Pancreas (tissue), 10 donors: ENCODE measurements at regions not wholly inside any gene's neighbourhood (a gene's known extent, or its start where the extent isn't known, plus 50 kb on each side); places are given as distances from the start of the nearest gene placed in this dataset.

Experiments used
- ATAC-seq, 4 donors: fragments of 200-7000 bp; cut with Tn5 transposase; one replicate each; pipeline versions ENCODE4 v1.8.0 to v1.9.1; 2020; ENCODE audit warnings: mild to moderate bottlenecking in 4 of 4, moderate library complexity in 4 of 4
- DNase-seq, 6 donors: peaks; one replicate each; pipeline ENCODE4 v3.0.0-alpha.2; 2020
- FAIRE-seq: peaks from 2 replicates; lab custom pipeline; 2012; peaks lifted over from hg19 to GRCh38; lab: Jason Lieb, UNC
- H3K27ac ChIP-seq, 4 donors: fragments of 200-600 bp; sonication (generic); 1 replicate in 3 of 4; 2 replicates in 1 of 4; pipeline versions ENCODE4 v1.5.0 to v1.8.0; 2020
- H3K27me3 ChIP-seq, 4 donors: fragments of 200-600 bp; one replicate each; pipeline ENCODE4 v1.8.0; 2021
- H3K36me3 ChIP-seq, 3 donors: fragments of 200-600 bp; sonication (generic) in 1 of 3; one replicate each; pipeline versions ENCODE4 v1.5.0 to v1.8.0; 2020 to 2021
- H3K4me1 ChIP-seq, 3 donors: fragments of 200-600 bp; one replicate each; pipeline ENCODE4 v1.8.0; 2021
- H3K4me3 ChIP-seq, 4 donors: fragments of 200-600 bp; sonication (generic) in 2 of 4; one replicate each; pipeline versions ENCODE4 v1.5.0 to v1.8.0; 2020 to 2021
- H3K9me3 ChIP-seq, 4 donors: fragments of 200-600 bp; one replicate each; pipeline ENCODE4 v1.8.0; 2021
- WGBS, 2 donors: extraction: QIAGEN DNeasy Blood & Tissue Kit; methylation state at CpG; one replicate each; pipeline ENCODE4 v1.1.7; 2013; 5-methylcytosine and 5-hydroxymethylcytosine counted together
- intact Hi-C, 3 donors: fragments of 100-400 bp; cut with DNase I; formaldehyde crosslinking; loops; one replicate each; pipeline versions ENCODE4 v1.11.1 to v1.14.2; 2022
- TF ChIP-seq, protein P1 (sequence below), 4 donors: fragments of 200-600 bp; sonication (generic) in 3 of 4; IDR thresholded peaks; one replicate each; pipeline versions ENCODE4 v1.5.0 to v1.8.0; 2021; ENCODE audit warnings: antibody characterized with exemption in 4 of 4
- donor health status: healthy with polysubstance abuse.
- donor health status: DM: no; HTN: no; CAD: no; lungs with moderate emphysema.
- donor health status: DM: no; HTN: no; CAD: no.
- donor health status: control.
- donor health status: control.
- donor health status: Bipolar disorder and iron deficiency.
- donor health status: DM: yes; HTN: yes; CAD: no.
- donor health status: DM: no; HTN: no; CAD: no.
- donor health status: DM: no; HTN: no; CAD: no.
- donor health status: DM: yes; HTN: yes; CAD: no.

DNA sequence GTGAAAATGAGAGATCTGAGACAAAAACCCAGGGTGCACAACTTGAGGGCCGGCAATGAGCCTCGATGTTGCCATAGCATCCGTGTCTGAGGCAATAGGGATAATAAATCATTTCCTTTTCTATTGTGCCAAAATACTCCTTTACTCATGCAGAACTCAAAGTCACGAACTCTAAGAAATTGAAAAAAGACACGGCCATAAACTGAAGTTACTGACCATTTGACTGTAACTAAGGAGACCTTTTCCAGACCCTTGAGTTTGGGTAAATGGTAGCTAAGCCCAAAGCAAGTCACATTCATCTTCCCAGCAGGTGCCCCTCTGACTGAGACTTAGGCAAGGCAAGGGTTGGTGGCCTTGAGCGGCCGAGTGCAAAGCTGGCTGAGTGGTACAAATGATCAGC, 141.2 kb upstream of the SLCO3A1 start:
- Histone ChIP-seq H3K4me1 (no peaks in the 10 kb centered on the region), H3K27ac (no peak overlapping the region), H3K4me3 (no peak overlapping the region), H3K36me3 (no peaks in the 10 kb centered on the region), H3K27me3 (peaks cover 0 to 4% (median 0%) of the 10 kb centered on the region in 4 donors), H3K9me3 (no peaks in the 10 kb centered on the region)
- ATAC-seq (no peak), DNase-seq (no peak), FAIRE-seq (no peak)
- intact Hi-C loops: no loop called here
- WGBS, 2 donors: 41 to 42% methylated on average over 7 of the region's 7 CpGs
- TF ChIP-seq, protein P1, sequence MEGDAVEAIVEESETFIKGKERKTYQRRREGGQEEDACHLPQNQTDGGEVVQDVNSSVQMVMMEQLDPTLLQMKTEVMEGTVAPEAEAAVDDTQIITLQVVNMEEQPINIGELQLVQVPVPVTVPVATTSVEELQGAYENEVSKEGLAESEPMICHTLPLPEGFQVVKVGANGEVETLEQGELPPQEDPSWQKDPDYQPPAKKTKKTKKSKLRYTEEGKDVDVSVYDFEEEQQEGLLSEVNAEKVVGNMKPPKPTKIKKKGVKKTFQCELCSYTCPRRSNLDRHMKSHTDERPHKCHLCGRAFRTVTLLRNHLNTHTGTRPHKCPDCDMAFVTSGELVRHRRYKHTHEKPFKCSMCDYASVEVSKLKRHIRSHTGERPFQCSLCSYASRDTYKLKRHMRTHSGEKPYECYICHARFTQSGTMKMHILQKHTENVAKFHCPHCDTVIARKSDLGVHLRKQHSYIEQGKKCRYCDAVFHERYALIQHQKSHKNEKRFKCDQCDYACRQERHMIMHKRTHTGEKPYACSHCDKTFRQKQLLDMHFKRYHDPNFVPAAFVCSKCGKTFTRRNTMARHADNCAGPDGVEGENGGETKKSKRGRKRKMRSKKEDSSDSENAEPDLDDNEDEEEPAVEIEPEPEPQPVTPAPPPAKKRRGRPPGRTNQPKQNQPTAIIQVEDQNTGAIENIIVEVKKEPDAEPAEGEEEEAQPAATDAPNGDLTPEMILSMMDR (IDR thresholded peaks at IDR 0.05): no peak

DNA sequence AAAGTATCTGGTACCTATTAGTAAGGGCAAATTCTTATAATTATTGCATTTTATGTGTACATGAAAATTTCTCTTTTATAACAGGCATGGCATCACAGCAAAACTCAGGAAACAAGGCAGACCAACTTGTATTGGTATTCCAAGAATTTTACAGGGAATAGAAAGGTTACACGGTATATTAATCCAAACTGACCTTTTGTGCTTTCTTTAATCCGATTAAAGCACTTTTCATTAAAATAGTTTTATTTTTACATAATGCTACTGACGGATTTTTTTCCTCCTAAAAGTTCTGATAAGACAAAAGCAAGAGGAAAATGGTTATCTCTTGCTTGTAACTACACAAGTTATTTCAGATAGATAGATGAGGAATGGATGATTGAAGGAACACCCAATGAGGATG, 137.0 kb upstream of the SLCO3A1 start:
- TF ChIP-seq, protein P1 (IDR thresholded peaks at IDR 0.05): no peak
- Histone ChIP-seq H3K27ac (no peak overlapping the region), H3K9me3 (no peaks in the 10 kb centered on the region), H3K4me1 (no peaks in the 10 kb centered on the region), H3K36me3 (no peaks in the 10 kb centered on the region), H3K4me3 (no peak overlapping the region), H3K27me3 (peaks cover 0 to 4% (median 0%) of the 10 kb centered on the region in 4 donors)
- DNase-seq (no peak), FAIRE-seq (no peak), ATAC-seq (no peak)
- WGBS, 2 donors: 35 to 43% methylated on average over 3 of the region's 3 CpGs
- intact Hi-C loops: no loop called here

DNA sequence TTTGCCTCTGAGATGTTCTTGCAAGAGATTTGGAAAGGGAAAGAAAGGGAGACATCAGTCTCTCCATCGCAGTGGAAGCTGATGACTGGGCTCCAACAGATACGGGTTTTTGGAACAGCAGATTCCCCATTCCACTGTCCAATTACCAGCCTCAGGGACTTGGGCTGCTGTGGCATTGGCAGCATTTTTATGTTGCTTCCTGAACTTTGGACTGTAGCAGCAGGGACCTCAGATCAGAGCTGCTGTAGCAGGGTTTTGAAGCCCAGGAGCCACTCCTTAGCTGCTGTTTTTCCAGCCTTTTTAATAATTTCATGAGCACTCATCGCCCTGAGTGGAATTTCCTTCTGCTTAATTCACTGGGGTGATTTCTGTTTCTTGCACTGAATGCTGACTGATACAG, 135.7 kb upstream of the SLCO3A1 start:
- H3K27me3 ChIP-seq: peaks cover 0 to 4% (median 0%) of the 10 kb centered on the region in 4 donors
- H3K36me3 ChIP-seq: no peaks in the 10 kb centered on the region
- intact Hi-C loops: no loop called here
- H3K9me3 ChIP-seq: no peaks in the 10 kb centered on the region
- H3K27ac ChIP-seq: no peak overlapping the region
- ATAC-seq (no peak), DNase-seq (no peak), FAIRE-seq (no peak)
- H3K4me1 ChIP-seq: no peaks in the 10 kb centered on the region
- H3K4me3 ChIP-seq: no peak overlapping the region
- TF ChIP-seq, protein P1 (IDR thresholded peaks at IDR 0.05): no peak
- 51 to 70% methylated on average over 3 of the region's 3 CpGs for WGBS, 2 donors

DNA sequence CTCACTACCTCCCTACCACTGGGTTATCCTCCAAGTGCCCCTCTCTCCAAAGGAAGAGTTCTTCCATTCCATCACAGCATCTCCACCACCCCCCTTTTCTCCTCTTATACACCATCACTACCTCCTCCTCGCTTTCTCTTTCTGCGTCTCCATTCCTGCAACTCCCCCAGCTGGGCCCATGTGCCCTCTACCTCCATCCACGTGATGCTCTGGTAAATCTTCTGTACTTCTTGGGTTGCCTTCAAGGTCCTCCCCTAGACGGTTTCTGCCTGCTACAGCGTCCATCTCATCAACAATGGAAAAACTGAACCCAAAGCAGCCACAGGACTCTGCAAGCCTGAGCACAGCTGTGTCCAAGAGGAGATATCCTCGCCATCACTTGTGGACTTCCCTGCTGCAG, 129.5 kb upstream of the SLCO3A1 start:
- H3K27ac ChIP-seq: no peak overlapping the region
- ATAC-seq (no peak), DNase-seq (no peak), FAIRE-seq (no peak)
- TF ChIP-seq, protein P1 (IDR thresholded peaks at IDR 0.05): no peak
- H3K4me3 ChIP-seq: no peak overlapping the region
- WGBS, 2 donors: 53 to 72% methylated on average over 6 of the region's 6 CpGs
- H3K36me3 ChIP-seq: no peaks in the 10 kb centered on the region
- intact Hi-C loops: no loop called here
- H3K27me3 ChIP-seq: no peaks in the 10 kb centered on the region
- H3K4me1 ChIP-seq: no peaks in the 10 kb centered on the region
- H3K9me3 ChIP-seq: no peaks in the 10 kb centered on the region

DNA sequence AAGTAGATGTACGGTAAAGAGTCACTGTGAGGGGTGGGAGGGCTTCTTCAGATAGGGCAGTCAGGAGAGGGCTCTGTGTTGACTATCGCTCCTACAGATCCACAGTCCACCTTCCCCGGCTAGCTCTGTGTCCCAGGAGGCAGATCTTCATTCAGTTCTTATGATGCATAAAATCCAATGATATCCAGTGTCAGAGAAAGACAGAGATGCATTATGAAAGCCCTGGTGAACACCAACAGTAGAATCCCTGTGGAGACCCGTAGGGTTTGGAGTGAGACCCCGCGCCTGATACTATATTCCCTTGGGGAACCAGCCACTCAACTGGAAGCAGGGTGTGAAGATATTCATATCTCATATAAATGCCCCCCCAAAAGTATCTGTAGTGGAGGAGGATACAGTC, 119.8 kb upstream of the SLCO3A1 start:
- Histone ChIP-seq H3K4me3 (no peak overlapping the region), H3K36me3 (no peaks in the 10 kb centered on the region), H3K9me3 (no peaks in the 10 kb centered on the region), H3K4me1 (no peaks in the 10 kb centered on the region), H3K27me3 (no peaks in the 10 kb centered on the region), H3K27ac (no peak overlapping the region)
- TF ChIP-seq, protein P1 (IDR thresholded peaks at IDR 0.05): no peak
- DNase-seq: no peak
- intact Hi-C loops: no loop called here
- no peak for ATAC-seq
- no peak for FAIRE-seq
- WGBS, 2 donors: 72 to 82% methylated on average over 6 of the region's 6 CpGs
